Ishikawa (cell line): ENCODE measurements at regions not wholly inside any gene's neighbourhood (a gene's known extent, or its start where the extent isn't known, plus 50 kb on each side); places are given as distances from the start of the nearest gene placed in this dataset.

Experiments
- CEBPB ChIP-seq: IDR thresholded peaks from 2 replicates; pipeline ENCODE4 v1.6.1; 2012
- CREB1 ChIP-seq: IDR thresholded peaks from 2 replicates; pipeline ENCODE4 v1.6.1; 2012; ENCODE audit warnings: low read depth
- EGR1 ChIP-seq: IDR thresholded peaks from 2 replicates; pipeline ENCODE4 v1.6.1; 2012
- EP300 ChIP-seq: IDR thresholded peaks from 2 replicates; pipeline ENCODE4 v1.6.1; 2012; ENCODE audit warnings: borderline replicate concordance
- FOXM1 ChIP-seq: IDR thresholded peaks from 2 replicates; pipeline ENCODE4 v1.6.1; 2012; ENCODE audit warnings: low read depth, borderline replicate concordance
- MAX ChIP-seq: IDR thresholded peaks from 2 replicates; pipeline ENCODE4 v1.6.1; 2012
- NFIC ChIP-seq: IDR thresholded peaks from 2 replicates; pipeline ENCODE4 v1.6.1; 2012
- RAD21 ChIP-seq: IDR thresholded peaks from 2 replicates; pipeline ENCODE4 v1.6.1; 2012; ENCODE audit warnings: low read depth
- REST ChIP-seq: IDR thresholded peaks from 2 replicates; pipeline ENCODE4 v1.6.1; 2012; ENCODE audit warnings: low read depth, mild to moderate bottlenecking
- TAF1 ChIP-seq: IDR thresholded peaks from 2 replicates; pipeline ENCODE4 v1.6.1; 2012; ENCODE audit warnings: low read depth, mild to moderate bottlenecking
- TCF12 ChIP-seq: IDR thresholded peaks from 2 replicates; pipeline ENCODE4 v1.6.1; 2012; ENCODE audit warnings: low read depth
- TEAD4 ChIP-seq: IDR thresholded peaks from 2 replicates; pipeline ENCODE4 v1.6.1; 2012
- USF1 ChIP-seq: IDR thresholded peaks from 2 replicates; pipeline ENCODE4 v1.6.1; 2012
- YY1 ChIP-seq: IDR thresholded peaks from 2 replicates; pipeline ENCODE4 v1.6.1; 2012; ENCODE audit warnings: low read depth
- ZBTB7A ChIP-seq: IDR thresholded peaks from 2 replicates; pipeline ENCODE4 v1.6.1; 2012; ENCODE audit warnings: low read depth

- TF ChIP-seq REST (no peak), TCF12 (no peak), EGR1 (no peak), NFIC (no peak)
These were observed 242.0 kb downstream of the SHQ1 start for GRCh38 chr3:72606005-72606800.

- TF ChIP-seq MAX: no peak
- no peak for TF ChIP-seq RAD21
- no peak for TF ChIP-seq TAF1
- no peak for TF ChIP-seq FOXM1
- no peak for TF ChIP-seq EGR1
- no peak for TF ChIP-seq TEAD4
- TF ChIP-seq USF1: no peak
- TF ChIP-seq ZBTB7A: no peak
- TF ChIP-seq NFIC: no peak
- no peak for TF ChIP-seq TCF12
- no peak for TF ChIP-seq REST
- no peak for TF ChIP-seq EP300
- TF ChIP-seq CREB1: no peak
- no peak for TF ChIP-seq CEBPB
These were observed 243.9 kb downstream of the SHQ1 start for GRCh38 chr3:72604328-72604727.

- no peak for TF ChIP-seq TAF1
- TF ChIP-seq CREB1: no peak
- TF ChIP-seq EGR1: no peak
- TF ChIP-seq YY1: no peak
- TF ChIP-seq RAD21: no peak
- no peak for TF ChIP-seq CEBPB
- TF ChIP-seq FOXM1: no peak
- no peak for TF ChIP-seq TEAD4
- no peak for TF ChIP-seq USF1
- no peak for TF ChIP-seq REST
- TF ChIP-seq TCF12: no peak
These were observed 246.1 kb downstream of the SHQ1 start for GRCh38 chr3:72601983-72602750.

- TF ChIP-seq TEAD4: no peak
These were observed 247.2 kb downstream of the SHQ1 start for GRCh38 chr3:72601060-72601459.

GRCh38 chr3:72597756-72598195 is 250.5 kb downstream of the SHQ1 start:
- TF ChIP-seq CEBPB (no peak), TEAD4 (no peak), USF1 (no peak), EGR1 (no peak), MAX (no peak), FOXM1 (no peak), ZBTB7A (no peak), NFIC (no peak), TAF1 (no peak), CREB1 (no peak)
